HG02870 (cell line): ENCODE measurements at regions not wholly inside any gene's neighbourhood (a gene's known extent, or its start where the extent isn't known, plus 50 kb on each side); places are given as distances from the start of the nearest gene placed in this dataset.

ENCODE experiments used
- ATAC-seq: cut with Tn5 transposase; IDR thresholded peaks from one replicate; pipeline ENCODE4 v1.9.1; 2021; ENCODE audit warnings: mild to moderate bottlenecking, moderate library complexity; ENCODE audit not compliant: unreplicated experiment

GRCh38 chr10:125460326-125460725 lies 222.6 kb downstream of the TEX36 start:
- ATAC-seq = no peak

- no peak for ATAC-seq
Measured at GRCh38 chr10:125457406-125457805, 225.6 kb downstream of the TEX36 start.

- no peak for ATAC-seq
Measured at GRCh38 chr10:125455855-125456254, 227.1 kb downstream of the TEX36 start.

GRCh38 chr10:125455431-125455830 lies 227.5 kb downstream of the TEX36 start:
- ATAC-seq = no peak

GRCh38 chr10:125451319-125451718 lies 231.6 kb downstream of the TEX36 start:
- no peak for ATAC-seq

GRCh38 chr10:125450218-125450617 lies 232.7 kb downstream of the TEX36 start:
- no peak for ATAC-seq

- ATAC-seq = no peak
Measured at GRCh38 chr10:125449571-125449970, 233.4 kb downstream of the TEX36 start.

- ATAC-seq = no peak
Measured at GRCh38 chr10:125448596-125448995, 234.4 kb downstream of the TEX36 start.

- no peak for ATAC-seq
Measured at GRCh38 chr10:125444790-125445189, 238.2 kb downstream of the TEX36 start.

GRCh38 chr10:125442856-125443540 lies 240.0 kb downstream of the TEX36 start:
- ATAC-seq = no peak

- ATAC-seq = no peak
Measured at GRCh38 chr10:125441151-125441550, 241.8 kb downstream of the TEX36 start.

- no peak for ATAC-seq
Measured at GRCh38 chr10:125431149-125431548, 251.8 kb downstream of the TEX36 start.

GRCh38 chr10:125428054-125428453 lies 254.9 kb downstream of the TEX36 start:
- ATAC-seq = no peak

GRCh38 chr10:125424191-125424847 lies 258.6 kb downstream of the TEX36 start:
- ATAC-seq = no peak

- ATAC-seq = no peak
Measured at GRCh38 chr10:125423569-125423968, 259.4 kb downstream of the TEX36 start.

GRCh38 chr10:125419831-125420230 lies 259.5 kb upstream of the CTBP2 start:
- no peak for ATAC-seq

GRCh38 chr10:125419146-125419545 lies 258.8 kb upstream of the CTBP2 start:
- no peak for ATAC-seq

- ATAC-seq = no peak
Measured at GRCh38 chr10:125417605-125418004, 257.2 kb upstream of the CTBP2 start.

- no peak for ATAC-seq
Measured at GRCh38 chr10:125415964-125416363, 255.6 kb upstream of the CTBP2 start.

GRCh38 chr10:125415006-125415633 lies 254.8 kb upstream of the CTBP2 start:
- no peak for ATAC-seq

GRCh38 chr10:125411724-125412123 lies 251.4 kb upstream of the CTBP2 start:
- no peak for ATAC-seq

- ATAC-seq = no peak
Measured at GRCh38 chr10:125409756-125410155, 249.4 kb upstream of the CTBP2 start.
